Upper lobe of left lung (tissue), 4 donors: ENCODE measurements at regions not wholly inside any gene's neighbourhood (a gene's known extent, or its start where the extent isn't known, plus 50 kb on each side); places are given as distances from the start of the nearest gene placed in this dataset.

Experiments
- EP300 ChIP-seq, 4 donors: sonication (generic); formaldehyde crosslinking; IDR thresholded peaks; one replicate each; pipeline ENCODE4 v1.5.1; 2017; ENCODE audit warnings: antibody characterized with exemption in 4 of 4, control low read depth in 2 of 4
- POLR2A ChIP-seq, 4 donors: fragments of 450-650 bp; IDR thresholded peaks; one replicate each; pipeline ENCODE4 v1.5.1; 2016 to 2017; ENCODE audit warnings: antibody characterized with exemption in 4 of 4, mild to moderate bottlenecking in 2 of 4
- POLR2AphosphoS5 ChIP-seq, 2 donors: sonication (generic); formaldehyde crosslinking; IDR thresholded peaks; one replicate each; pipeline ENCODE4 v1.5.1; 2017; ENCODE audit warnings: antibody characterized with exemption in 2 of 2
- TF ChIP-seq, protein P1 (sequence below), 6 experiments: fragments of 450-650 bp in 4 of 6; fragments of 200-600 bp in 2 of 6; sonication (generic) in 2 of 6; IDR thresholded peaks; one replicate each; pipeline ENCODE4 v1.5.1; 2016 to 2019; ENCODE audit warnings: antibody characterized with exemption in 6 of 6

DNA sequence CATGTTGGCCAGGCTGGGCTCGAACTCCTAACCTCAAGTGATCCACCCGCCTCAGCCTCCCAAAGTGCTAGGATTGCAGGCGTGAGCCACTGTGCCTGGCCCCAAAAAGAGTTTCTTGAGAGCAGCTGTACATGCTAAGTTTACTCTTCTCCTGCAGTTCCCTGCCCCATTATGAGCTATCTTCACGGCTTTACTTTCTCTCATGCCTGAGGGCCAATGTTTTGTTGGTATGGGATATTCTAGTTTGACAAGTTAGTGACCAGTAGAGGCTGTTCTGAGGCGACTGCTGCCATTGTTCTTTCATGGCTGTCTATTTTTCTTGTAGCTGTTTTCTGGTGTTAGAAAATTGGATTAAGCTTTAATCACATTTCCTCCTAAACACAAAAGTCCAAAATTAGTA, 78.0 kb upstream of the STX18 start:
- TF ChIP-seq, protein P1, sequence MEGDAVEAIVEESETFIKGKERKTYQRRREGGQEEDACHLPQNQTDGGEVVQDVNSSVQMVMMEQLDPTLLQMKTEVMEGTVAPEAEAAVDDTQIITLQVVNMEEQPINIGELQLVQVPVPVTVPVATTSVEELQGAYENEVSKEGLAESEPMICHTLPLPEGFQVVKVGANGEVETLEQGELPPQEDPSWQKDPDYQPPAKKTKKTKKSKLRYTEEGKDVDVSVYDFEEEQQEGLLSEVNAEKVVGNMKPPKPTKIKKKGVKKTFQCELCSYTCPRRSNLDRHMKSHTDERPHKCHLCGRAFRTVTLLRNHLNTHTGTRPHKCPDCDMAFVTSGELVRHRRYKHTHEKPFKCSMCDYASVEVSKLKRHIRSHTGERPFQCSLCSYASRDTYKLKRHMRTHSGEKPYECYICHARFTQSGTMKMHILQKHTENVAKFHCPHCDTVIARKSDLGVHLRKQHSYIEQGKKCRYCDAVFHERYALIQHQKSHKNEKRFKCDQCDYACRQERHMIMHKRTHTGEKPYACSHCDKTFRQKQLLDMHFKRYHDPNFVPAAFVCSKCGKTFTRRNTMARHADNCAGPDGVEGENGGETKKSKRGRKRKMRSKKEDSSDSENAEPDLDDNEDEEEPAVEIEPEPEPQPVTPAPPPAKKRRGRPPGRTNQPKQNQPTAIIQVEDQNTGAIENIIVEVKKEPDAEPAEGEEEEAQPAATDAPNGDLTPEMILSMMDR (IDR thresholded peaks at IDR 0.05) = no peak
- TF ChIP-seq POLR2AphosphoS5 (IDR thresholded peaks at IDR 0.05) (no peak), POLR2A (IDR thresholded peaks at IDR 0.05) (no peak), EP300 (IDR thresholded peaks at IDR 0.05) (no peak)
